Upper lobe of right lung (tissue), 1 donor: ENCODE measurements at regions not wholly inside any gene's neighbourhood (a gene's known extent, or its start where the extent isn't known, plus 50 kb on each side); places are given as distances from the start of the nearest gene placed in this dataset.
"Not testable (repeated sequence)": the region's sequence is repeated elsewhere in the genome, so short reads cannot be mapped to it uniquely, and the experiment has no call there.

ENCODE experiments used
- ATAC-seq: fragments of 200-7000 bp; cut with Tn5 transposase; one replicate; pipeline ENCODE4 v1.9.1; 2020; ENCODE audit warnings: mild to moderate bottlenecking, moderate library complexity
- DNase-seq: peaks from one replicate; pipeline ENCODE4 v3.0.0-alpha.2; 2020
- H3K27ac ChIP-seq: fragments of 200-600 bp; one replicate; pipeline ENCODE4 v1.8.0; 2022
- H3K27me3 ChIP-seq: fragments of 200-600 bp; one replicate; pipeline ENCODE4 v1.8.0; 2022; ENCODE audit warnings: mild to moderate bottlenecking
- H3K36me3 ChIP-seq: fragments of 200-600 bp; one replicate; pipeline ENCODE4 v1.8.0; 2022
- H3K4me1 ChIP-seq: fragments of 200-600 bp; one replicate; pipeline ENCODE4 v1.8.0; 2022
- H3K4me3 ChIP-seq: fragments of 200-600 bp; one replicate; pipeline ENCODE4 v1.8.0; 2022; ENCODE audit warnings: mild to moderate bottlenecking
- H3K9me3 ChIP-seq: fragments of 200-600 bp; one replicate; pipeline ENCODE4 v1.8.0; 2022
- intact Hi-C: fragments of 100-400 bp; cut with DNase I; formaldehyde crosslinking; loops from one replicate; pipeline ENCODE4 v1.11.0; 2022
- TF ChIP-seq, protein P1 (sequence below): fragments of 200-600 bp; IDR thresholded peaks from one replicate; pipeline ENCODE4 v1.8.0; 2022; ENCODE audit warnings: antibody characterized with exemption
- donor health status: DM: no; HTN: yes; CAD: no; lungs with severe emphysema.

DNA sequence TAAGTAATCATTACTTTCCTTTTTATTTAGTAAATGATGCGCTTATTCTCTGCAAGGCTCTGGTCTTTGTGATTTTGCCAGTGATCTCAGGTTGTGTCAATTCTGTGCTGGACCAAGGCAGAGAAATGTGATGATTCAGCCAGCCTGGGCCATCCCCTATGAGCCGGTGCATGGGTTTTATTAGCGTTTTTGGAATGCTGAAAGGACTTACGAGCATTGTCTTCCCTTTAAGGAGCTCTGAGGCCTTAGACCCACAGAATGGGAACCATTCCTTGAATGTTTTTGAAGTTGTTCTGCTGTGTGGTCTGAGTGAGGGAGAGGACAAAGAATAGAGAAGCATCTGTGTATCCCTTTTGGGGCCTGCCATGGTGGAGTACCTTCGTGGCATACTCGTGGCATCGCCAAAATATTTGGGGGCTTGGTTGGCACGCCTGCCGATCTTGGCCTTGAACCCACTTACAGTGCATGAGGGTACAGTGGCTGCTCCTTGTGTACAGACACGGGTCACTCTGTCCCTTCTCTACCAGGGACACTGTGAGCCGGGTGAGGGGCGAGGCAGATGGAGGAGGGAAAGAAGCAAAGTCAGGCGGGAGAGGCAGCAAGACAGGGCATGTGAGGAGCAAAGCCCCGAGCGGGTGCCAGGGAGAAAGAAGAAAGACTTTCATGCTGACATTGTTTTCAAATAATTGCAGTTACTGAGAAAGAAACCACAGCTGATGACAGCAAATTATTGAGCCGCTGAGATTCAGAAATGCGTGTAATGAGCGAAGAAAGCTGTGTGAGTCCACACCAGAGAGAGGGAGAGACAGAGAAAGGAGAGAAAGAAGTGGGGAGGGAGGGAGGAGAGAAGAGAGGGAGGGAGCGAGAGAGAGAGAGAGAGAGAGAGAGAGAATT lies 269.4 kb upstream of the RGMA start:
- TF ChIP-seq, protein P1, sequence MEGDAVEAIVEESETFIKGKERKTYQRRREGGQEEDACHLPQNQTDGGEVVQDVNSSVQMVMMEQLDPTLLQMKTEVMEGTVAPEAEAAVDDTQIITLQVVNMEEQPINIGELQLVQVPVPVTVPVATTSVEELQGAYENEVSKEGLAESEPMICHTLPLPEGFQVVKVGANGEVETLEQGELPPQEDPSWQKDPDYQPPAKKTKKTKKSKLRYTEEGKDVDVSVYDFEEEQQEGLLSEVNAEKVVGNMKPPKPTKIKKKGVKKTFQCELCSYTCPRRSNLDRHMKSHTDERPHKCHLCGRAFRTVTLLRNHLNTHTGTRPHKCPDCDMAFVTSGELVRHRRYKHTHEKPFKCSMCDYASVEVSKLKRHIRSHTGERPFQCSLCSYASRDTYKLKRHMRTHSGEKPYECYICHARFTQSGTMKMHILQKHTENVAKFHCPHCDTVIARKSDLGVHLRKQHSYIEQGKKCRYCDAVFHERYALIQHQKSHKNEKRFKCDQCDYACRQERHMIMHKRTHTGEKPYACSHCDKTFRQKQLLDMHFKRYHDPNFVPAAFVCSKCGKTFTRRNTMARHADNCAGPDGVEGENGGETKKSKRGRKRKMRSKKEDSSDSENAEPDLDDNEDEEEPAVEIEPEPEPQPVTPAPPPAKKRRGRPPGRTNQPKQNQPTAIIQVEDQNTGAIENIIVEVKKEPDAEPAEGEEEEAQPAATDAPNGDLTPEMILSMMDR: no peak
- DNase-seq (no peak), ATAC-seq (no peak)
- Histone ChIP-seq H3K4me3 (no peak overlapping the region), H3K36me3 (no peaks in the 10 kb centered on the region), H3K27ac (no peak overlapping the region), H3K9me3 (no peaks in the 10 kb centered on the region), H3K27me3 (no peaks in the 10 kb centered on the region), H3K4me1 (no peaks in the 10 kb centered on the region)
- intact Hi-C loops: no loop called here

- Histone ChIP-seq H3K4me1 (no peaks in the 10 kb centered on the region), H3K27me3 (peaks cover 9% of the 10 kb centered on the region), H3K36me3 (no peaks in the 10 kb centered on the region), H3K9me3 (no peaks in the 10 kb centered on the region), H3K27ac (no peak overlapping the region), H3K4me3 (no peak overlapping the region)
- DNase-seq: no peak
- intact Hi-C loops: no loop called here
- ATAC-seq: no peak
- TF ChIP-seq, protein P1: no peak
Measured at GRCh38 chr15:93348711-93349545, 259.9 kb upstream of the RGMA start.

DNA sequence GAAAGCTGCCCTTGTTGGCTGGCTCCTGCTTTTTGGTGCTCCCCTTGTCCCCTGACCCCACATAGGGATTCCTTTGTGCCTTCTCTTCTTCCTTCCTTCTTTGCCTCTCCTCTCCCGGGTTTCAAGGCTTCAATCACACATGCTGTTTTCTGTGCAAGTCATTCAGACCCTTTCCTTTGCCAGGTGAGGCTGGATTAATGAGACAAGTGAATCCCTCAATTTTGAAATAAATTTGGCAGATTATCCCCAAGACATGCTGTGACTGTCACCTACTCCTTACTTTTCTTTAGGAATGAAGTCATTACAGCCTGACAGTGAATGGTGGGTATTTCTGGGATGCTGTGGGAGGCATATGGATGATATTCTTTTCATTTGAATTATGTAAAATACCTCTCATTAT lies 259.0 kb upstream of the RGMA start:
- H3K4me1 ChIP-seq: no peaks in the 10 kb centered on the region
- TF ChIP-seq, protein P1: no peak
- H3K27me3 ChIP-seq: peaks cover 9% of the 10 kb centered on the region
- no peaks in the 10 kb centered on the region for H3K9me3 ChIP-seq
- no peaks in the 10 kb centered on the region for H3K36me3 ChIP-seq
- H3K4me3 ChIP-seq: no peak overlapping the region
- DNase-seq: no peak
- no peak for ATAC-seq
- intact Hi-C loops: no loop called here
- H3K27ac ChIP-seq: no peak overlapping the region

GRCh38 chr15:93345981-93346380 lies 257.0 kb upstream of the RGMA start:
- Histone ChIP-seq H3K27ac (no peak overlapping the region), H3K27me3 (peaks cover 9% of the 10 kb centered on the region), H3K4me3 (no peak overlapping the region), H3K9me3 (no peaks in the 10 kb centered on the region), H3K36me3 (no peaks in the 10 kb centered on the region), H3K4me1 (no peaks in the 10 kb centered on the region)
- ATAC-seq: no peak
- no peak for DNase-seq
- TF ChIP-seq, protein P1: no peak
- intact Hi-C loops: no loop called here

GRCh38 chr15:93343402-93343801 lies 254.4 kb upstream of the RGMA start:
- intact Hi-C loops, ATAC-seq, H3K4me1 ChIP-seq, H3K9me3 ChIP-seq, H3K27ac ChIP-seq, H3K36me3 ChIP-seq, H3K27me3 ChIP-seq, DNase-seq, H3K4me3 ChIP-seq: not testable (repeated sequence)

DNA sequence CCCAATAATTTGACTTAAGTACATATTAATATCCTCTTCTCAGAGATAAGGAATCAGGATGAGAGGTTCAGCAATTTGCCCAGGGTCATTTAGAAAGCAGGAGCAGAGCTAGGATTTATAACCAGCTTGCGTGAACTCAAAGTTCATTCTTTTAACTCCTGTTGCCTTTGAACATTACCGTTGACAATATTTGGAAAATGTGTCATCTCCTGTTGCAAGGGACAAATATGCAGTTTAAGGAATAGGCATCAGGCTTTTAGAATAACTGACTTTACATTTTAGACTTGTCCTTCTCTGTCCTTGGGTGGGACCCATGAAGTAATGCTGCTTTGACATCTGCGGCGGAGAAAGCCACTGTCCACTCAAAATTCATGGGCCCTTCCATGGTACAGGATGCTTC lies 252.2 kb upstream of the RGMA start:
- H3K36me3 ChIP-seq: no peaks in the 10 kb centered on the region
- no peak overlapping the region for H3K27ac ChIP-seq
- peaks cover 6% of the 10 kb centered on the region for H3K27me3 ChIP-seq
- DNase-seq (no peak), ATAC-seq (no peak)
- no peak overlapping the region for H3K4me3 ChIP-seq
- TF ChIP-seq, protein P1: no peak
- intact Hi-C loops: no loop called here
- H3K4me1 ChIP-seq: no peaks in the 10 kb centered on the region
- H3K9me3 ChIP-seq: no peaks in the 10 kb centered on the region
